AG09309 (cell line): ENCODE measurements at regions not wholly inside any gene's neighbourhood (a gene's known extent, or its start where the extent isn't known, plus 50 kb on each side); places are given as distances from the start of the nearest gene placed in this dataset.

ENCODE experiments used
- DNase-seq: peaks from one replicate; pipeline ENCODE4 v3.0.0-alpha.2; 2010; ENCODE audit warnings: low read depth
- H3K4me3 ChIP-seq: 2 replicates; pipeline ENCODE4 v1.5.1; 2011; ENCODE audit warnings: mild to moderate bottlenecking, low read depth, low read length, moderate library complexity; ENCODE audit not compliant: control insufficient read depth
- TF ChIP-seq, protein P1 (sequence below): IDR thresholded peaks from 2 replicates; pipeline ENCODE4 v1.5.1; 2011; ENCODE audit warnings: mild to moderate bottlenecking, low read depth, low read length, inconsistent platforms; ENCODE audit not compliant: insufficient read depth, control insufficient read depth; ENCODE audit errors: missing control alignments

DNA sequence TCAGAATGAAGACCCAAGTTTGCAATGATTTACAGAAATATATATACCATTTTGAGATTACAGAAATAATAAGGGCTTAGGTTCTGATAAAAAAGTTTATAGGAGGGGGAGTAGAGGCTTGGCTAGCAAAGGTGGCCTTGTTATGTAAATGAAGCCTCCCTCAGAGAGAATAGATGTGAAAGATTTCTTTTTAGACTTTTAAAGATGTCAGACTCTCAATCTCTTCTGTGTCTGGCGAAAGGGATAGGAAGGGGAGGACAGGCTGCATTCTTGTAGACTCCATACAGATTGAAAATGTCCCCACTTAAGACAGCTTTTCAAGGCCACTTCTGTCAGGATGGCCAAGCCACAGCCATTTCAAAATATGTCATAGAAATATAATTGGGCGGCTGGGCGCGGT lies 63.1 kb upstream of the CLINT1 start:
- TF ChIP-seq, protein P1, sequence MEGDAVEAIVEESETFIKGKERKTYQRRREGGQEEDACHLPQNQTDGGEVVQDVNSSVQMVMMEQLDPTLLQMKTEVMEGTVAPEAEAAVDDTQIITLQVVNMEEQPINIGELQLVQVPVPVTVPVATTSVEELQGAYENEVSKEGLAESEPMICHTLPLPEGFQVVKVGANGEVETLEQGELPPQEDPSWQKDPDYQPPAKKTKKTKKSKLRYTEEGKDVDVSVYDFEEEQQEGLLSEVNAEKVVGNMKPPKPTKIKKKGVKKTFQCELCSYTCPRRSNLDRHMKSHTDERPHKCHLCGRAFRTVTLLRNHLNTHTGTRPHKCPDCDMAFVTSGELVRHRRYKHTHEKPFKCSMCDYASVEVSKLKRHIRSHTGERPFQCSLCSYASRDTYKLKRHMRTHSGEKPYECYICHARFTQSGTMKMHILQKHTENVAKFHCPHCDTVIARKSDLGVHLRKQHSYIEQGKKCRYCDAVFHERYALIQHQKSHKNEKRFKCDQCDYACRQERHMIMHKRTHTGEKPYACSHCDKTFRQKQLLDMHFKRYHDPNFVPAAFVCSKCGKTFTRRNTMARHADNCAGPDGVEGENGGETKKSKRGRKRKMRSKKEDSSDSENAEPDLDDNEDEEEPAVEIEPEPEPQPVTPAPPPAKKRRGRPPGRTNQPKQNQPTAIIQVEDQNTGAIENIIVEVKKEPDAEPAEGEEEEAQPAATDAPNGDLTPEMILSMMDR = no peak
- H3K4me3 ChIP-seq = no peak overlapping the region
- no peak for DNase-seq

DNA sequence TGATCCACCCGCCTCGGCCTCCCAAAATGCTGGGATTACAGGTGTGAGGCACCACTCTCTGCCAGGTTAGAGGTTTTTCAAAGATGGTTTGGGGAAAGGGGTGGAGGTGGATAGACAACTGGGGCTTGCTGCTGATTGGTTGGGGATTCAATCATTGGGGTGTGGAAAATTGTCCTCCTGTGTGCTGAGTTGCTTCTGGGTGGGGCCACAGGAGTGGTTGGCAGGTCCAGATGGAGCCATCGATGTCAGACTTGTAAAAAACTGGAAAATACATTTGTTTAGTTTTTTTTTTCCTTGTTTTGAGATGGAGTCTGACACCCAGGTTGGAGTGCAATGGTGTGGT lies 61.9 kb upstream of the CLINT1 start:
- no peak overlapping the region for H3K4me3 ChIP-seq
- DNase-seq = no peak
- TF ChIP-seq, protein P1 = no peak

DNA sequence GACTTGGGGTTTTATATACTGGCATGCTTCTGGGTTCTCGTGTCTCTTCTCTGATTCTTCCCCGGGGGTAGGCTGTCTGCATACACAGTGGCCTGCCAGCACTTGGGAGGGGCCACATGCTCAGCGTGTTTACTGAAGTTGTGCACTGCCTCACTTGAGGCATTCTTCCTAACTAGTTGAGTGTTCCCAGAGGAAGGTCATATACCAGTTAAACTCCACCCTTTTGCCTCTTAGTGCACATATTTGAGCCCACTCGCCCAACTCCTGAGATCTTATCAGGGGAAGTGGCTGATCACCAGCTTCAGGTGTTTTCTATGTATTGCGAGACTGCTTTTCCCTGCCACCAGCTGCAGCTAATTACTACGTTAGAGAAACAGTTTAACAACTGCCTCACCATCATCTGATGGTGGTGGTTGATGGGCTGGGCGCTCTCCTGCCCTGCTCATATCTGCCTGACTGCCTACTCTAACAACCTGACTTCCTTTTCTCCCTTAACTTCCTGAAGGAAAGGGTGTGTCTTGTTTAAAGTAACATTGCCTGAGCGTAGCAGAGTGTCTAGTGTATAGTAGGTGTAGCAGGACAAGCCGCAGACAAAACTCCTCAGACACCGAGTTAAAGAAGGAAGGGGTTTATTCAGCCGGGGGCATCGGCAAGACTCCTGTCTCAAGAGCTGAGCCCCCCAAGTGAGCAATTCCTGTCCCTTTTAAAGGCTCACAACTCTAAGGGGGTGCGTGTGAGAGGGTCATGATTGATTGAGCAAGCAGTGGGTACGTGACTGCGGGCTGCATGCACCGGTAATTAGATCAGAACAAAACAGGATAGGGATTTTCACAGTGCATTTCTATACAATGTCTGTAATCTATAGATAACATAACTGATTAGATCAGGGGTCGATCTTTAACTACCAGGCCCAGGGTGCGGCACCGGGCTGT lies 60.1 kb upstream of the CLINT1 start:
- peak; percentile 11 for DNase-seq
- TF ChIP-seq, protein P1 = no peak
- H3K4me3 ChIP-seq = no peak overlapping the region

DNA sequence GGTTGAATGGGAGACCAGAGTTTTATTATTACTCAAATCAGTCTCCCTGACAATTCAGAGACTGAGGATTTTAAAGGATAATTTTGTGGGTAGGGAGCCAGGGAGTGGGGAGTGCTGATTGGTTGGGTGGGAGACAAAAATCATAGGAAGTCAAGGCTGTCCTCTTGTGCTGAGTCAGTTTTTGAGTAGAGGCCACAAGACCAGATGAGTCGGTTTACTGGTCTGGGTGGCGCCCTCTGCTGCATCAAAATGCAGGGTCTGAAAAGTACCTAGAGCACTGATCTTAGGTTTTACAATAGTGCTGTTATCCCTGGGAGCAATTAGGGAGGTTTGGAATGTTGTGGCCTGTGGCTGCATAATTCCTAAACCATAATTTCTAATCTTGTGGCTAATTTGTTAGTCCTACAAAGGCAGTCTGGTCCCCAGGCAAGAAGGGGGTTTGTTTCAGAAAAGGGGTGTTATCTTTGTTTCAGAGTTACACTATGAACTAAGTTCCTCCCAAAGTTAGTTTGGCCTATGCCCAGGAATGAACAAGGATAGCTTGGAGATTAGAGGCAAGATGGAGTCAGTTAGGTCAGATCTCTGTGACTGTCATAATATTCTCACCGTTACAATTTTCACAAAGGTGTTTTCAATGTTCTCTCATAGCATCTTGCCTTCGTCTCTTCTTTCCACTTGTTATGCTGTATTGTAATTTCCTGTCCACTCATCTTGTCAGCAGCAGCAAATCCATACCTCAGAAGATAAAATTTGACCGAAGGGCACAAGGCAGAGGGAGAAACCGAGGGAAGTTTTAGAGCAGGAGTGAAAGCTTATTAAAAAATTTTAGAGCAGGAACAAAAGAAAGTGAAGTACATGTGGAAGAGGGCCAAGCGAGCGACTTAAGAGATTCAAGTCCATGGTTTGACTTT lies 59.2 kb upstream of the CLINT1 start:
- DNase-seq = peak; percentile 67
- TF ChIP-seq, protein P1 = peak; percentile 70

DNA sequence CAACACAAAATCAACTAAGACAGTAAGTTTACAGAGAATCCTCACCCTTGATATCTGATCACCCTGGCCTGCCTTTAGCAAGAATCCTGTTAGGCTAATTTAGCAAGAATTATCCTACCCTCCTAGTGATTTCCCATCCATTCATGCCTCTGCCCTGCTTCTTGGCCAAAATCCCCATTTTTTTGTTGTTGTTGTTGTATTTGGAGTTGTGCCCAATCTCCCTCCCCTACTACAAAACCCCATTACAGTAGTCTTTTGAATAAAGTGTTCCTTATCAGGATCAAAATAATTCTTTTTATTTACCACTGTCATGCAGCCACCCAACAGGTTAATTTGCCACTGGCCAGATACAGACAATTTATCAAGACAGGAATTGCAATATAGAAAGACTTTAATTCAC lies 58.5 kb upstream of the CLINT1 start:
- TF ChIP-seq, protein P1 = no peak
- no peak for DNase-seq
- H3K4me3 ChIP-seq = no peak overlapping the region

More for the DNA sequence above, 59.2 kb upstream of the CLINT1 start:
- no peak overlapping the region for H3K4me3 ChIP-seq

DNA sequence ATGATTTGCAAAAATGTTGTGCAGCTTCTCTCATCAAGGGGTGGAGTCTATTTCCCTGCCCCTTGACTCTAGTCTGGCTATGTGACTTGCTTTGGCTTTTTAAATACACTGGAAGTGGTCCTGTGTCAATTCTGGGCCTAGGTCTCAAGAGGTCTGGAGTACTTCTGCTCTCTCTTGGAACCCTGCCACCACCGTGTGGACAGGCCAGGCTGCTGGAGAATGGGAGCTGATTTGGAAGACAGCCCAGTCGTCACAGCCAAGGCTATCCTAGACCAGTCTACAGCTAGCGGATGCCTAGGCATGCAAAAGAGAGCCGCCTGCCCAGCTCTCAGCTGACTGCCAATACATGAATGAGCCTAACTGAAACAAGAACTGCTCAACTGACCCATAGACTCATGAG lies 56.7 kb upstream of the CLINT1 start:
- H3K4me3 ChIP-seq = no peak overlapping the region
- TF ChIP-seq, protein P1 = no peak
- DNase-seq = no peak
